Islet precursor cell (in vitro differentiated cells): ENCODE measurements at regions not wholly inside any gene's neighbourhood (a gene's known extent, or its start where the extent isn't known, plus 50 kb on each side); places are given as distances from the start of the nearest gene placed in this dataset.
"Not testable (repeated sequence)": the region's sequence is repeated elsewhere in the genome, so short reads cannot be mapped to it uniquely, and the experiment has no call there.

ENCODE experiments used
- DNase-seq: peaks from one replicate; pipeline ENCODE4 v3.0.0-alpha.2; 2018

DNA sequence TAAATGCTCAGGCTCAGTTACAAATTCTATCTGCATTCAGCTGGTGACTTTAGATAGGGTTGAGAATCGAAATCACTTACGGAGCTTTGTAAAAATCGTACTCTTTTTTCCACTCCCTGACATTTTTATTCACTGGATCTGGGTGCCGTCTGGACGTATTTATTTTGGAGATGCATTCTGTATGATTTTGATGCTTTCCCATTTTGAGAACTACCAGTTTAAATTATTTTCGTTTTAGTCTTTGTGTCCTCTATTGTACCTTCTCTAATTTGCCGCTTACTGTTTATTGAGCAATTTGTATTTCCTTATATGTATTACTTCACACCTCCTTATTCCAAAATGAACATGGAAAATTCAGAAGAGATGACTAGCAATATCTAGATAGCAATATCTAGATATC lies 96.2 kb downstream of the FASLG start:
- no peak for DNase-seq

DNA sequence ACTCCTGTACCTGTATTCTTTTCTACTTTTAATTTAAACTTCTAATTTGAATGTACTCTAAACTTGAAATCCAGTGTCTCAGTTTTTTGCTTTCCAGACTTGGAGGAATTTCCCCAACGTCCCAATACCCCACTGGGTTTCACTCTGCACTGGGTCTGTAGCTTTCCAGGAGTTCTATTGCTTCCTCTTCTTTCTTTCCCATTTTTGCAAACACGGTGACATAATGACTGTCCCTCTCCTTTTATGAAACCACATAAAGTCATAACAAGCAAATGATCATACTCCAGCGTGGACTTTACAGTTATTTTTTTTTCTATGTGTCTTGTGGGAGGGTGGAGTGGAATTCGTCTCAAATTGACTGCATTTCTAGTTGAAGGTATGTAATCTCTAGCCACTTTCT lies 97.1 kb downstream of the FASLG start:
- DNase-seq, result no peak

GRCh38 chr1:172758259-172758658 lies 99.4 kb downstream of the FASLG start:
- no peak for DNase-seq

DNA sequence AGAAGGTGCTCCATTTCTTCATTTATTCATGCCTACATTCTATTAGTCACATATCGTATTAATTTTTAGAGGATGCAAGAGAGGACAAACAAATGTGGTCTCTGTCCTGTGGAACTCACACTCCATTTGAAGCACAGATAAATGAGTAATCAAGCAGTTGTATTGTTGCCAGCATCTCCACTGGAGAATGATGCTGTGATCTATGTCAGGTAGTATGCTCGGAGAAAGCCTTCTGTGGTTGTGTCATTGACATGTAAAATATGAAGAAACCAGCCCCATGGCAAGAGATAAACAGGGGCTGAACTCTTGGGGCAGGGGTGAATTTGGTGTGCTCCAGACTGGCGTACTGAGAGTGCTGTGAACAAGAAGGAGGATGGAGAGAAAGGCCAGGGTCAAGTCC lies 101.2 kb downstream of the FASLG start:
- no peak for DNase-seq

DNA sequence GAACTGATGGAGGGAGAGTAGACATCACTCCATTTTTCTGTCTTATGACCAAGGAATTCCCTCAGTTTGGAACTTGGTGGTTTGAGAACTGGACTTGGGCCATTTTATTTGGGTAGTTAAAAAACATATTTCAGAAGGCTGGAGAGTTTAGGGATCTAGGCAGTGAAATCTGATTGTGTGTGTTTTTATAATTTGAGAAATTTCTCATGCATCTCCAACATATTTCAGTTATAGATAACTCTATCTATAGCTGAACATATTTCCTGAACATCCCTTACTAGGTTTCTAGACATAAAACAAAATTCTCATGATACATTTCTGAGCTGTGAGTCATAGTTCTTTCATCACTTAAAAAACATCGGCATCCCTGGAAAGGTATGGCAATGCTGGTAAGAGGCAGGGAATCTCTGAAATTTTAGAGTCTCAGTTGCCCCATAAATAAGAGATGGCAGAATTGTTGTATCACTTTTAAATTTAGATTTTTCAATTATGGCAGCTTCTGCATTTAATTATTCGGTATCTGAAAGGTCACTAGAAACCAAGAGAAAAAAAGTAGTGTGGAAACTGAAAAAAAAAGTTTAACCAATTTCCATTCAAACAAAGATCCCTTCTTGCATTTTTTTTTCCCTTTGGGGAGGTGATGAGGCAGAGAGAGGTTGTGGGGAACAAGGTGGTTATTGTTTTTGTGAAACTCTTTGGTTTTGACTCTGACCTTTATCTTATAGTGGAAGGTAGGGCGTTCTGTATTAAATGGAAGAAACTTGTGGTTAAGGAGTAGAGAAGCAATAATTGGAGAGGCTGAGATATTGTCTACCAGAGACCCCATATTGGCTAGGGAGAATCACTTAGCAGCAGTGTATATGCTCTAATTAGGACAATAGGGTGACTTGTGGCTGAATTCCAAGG lies 102.9 kb downstream of the FASLG start:
- DNase-seq, result no peak

GRCh38 chr1:172763057-172763456 lies 104.2 kb downstream of the FASLG start:
- no peak for DNase-seq

DNA sequence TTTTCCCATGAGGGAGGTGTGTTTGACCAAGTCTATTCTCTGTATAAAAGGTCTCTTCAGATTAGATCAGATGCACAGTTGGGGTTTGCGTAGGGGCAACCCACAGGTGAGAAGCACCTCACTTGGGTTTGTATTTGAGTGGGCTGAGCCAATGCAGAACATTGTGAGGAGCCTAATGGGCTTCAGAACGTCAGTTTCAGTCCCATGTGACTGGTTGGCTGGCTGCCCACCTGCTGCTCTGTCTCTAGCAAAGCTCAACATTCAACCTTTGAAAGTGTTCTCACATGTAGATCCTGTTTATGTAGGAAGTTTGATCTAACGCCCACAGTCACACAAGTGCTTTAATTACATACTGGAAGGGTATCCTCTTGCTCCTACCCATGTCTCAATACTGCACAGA lies 105.5 kb downstream of the FASLG start:
- DNase-seq, result no peak

GRCh38 chr1:172766462-172766861 lies 107.6 kb downstream of the FASLG start:
- DNase-seq, result no peak

DNA sequence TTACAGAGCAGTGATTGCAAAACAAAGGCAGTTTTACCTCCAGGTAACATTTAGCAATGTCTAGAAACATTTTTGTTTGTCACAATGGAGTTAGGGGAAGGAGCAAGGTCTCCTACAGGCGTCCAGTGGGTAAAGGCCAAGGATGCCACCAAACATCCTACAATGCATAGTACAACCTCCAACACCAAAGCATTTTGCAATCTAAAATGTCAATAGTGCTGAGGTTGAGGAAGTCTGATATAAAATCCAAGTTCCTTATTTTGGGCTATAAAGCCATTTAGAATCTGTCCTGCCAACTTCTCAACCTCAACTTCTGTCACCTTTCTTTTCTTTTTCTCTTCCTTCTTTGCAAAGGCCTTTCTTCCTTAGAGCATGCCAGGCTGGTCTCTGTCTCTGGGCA lies 111.2 kb downstream of the FASLG start:
- no peak for DNase-seq

GRCh38 chr1:172774561-172774960 lies 115.7 kb downstream of the FASLG start:
- DNase-seq, result no peak

- no peak for DNase-seq
Measured at GRCh38 chr1:172775606-172776005, 116.7 kb downstream of the FASLG start.

DNA sequence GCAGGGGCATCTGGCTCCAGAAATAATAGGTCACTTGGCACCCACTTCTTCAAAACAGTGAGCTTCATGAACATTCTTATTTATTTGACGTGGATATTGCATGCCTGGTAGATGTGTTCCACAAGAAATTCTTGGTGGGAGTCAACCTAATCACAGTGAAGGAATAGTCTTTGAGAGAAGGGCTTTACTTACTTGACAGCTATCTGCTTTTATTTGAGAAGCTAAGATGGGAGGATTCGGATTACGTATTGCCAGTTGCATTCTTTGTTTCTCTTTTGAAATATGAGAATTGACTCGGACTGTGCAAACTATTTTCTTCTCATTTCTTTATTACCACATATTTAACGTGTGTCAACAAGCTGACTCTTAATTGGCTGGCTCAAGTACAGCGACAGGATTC lies 117.2 kb downstream of the FASLG start:
- no peak for DNase-seq

DNA sequence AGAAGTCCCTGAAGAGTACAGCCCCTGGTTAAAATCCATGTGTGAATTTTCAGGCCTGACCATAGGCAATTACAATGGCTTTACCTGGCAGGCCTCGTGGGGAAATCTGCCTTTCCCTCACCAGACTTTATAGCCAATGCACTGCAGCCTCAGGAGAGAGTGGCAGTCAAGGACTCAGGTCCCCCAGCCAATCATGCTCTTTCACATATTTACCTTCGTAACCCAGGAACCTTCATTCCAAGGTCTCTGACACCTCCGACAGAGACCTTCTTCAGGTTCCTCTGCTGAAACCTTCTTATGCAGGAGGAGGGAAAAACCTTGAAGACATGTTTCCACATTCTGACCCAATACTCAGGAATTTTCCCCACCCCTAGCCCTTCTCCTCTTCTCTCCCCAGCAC lies 118.9 kb downstream of the FASLG start:
- no peak for DNase-seq

DNA sequence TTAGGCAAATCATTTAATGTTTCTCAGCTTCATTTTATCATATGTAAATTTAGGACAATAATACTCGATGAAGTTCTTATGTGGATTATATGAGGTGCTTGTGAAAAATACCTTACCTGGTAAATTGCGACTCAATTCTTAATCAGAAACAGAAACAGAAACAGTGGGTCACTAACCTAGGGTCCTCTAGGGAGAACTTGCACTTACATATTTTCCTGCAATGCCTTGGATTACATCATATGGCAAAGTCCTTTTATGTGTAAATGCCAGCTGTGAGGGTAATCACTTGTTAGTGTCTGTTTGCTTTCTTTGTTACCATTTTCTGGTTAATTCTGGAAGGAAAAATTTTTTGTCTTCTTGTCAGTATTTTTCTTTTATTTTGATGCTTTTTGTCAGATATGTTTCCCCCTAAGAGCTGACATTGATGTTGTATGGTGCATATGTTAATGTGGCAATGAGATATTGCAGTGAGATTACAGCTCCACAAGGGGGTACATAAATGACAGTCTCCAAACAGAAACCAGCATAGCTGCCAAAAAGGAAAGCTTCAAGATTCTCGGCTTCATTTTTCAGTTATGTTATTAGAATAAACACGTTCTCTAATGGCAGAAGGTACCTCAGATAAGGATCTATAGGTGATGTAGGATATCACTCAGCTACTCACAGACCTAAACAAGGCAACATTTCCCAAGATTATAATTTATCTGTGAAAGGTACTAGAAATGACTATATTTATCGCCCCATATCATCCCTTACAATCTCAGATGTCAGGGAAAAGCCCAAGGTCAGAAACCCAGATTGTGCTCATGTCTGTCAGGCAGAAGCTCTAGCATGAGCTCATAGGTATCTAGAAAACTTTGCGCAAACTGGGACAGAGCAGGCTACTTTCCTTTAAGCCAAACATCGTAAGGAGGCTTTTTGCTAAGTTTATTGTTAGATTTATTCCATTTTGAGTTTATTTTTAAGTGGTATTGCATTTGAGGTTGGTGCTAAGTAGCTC lies 119.9 kb downstream of the FASLG start:
- DNase-seq, result no peak

DNA sequence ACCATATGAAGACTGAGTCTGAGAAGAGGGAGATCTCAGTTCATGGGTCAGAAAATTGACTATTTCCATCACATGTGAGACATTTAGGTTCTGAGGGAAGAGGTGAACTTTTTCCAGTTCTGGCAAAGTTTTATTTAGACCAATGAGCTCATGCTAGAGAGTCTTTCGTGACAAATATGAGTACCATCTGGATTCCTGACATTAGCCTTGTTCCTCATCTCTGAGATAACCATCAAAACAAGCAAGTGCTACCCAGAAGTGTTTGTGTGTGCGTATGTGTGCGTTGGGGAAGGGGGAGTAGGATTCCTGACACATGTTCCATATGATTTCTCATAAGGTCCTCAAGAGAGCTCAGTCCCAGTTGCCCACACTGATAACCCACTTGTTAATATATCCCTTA lies 120.6 kb downstream of the FASLG start:
- no peak for DNase-seq

- no peak for DNase-seq
Measured at GRCh38 chr1:172781513-172782140, 122.7 kb downstream of the FASLG start.

DNA sequence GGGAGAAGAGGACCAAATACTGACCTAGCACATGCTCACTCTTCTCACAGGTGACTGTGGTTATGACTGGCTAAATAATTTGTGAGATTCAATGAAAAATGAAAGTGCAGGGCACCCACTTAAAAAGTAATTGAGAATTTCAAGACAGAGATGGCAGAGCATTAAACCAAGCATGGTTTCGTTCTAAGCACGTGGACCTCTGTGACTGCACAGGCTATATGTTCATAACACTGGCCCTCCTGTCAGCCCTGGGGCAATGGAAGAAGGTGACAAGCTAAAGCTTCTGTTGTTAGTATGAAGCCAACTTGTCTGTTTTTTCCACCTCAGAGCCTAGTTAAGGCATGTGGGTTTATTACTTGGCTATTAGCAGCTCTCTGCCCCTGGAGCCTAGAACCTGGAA lies 130.9 kb downstream of the FASLG start:
- DNase-seq, result no peak

GRCh38 chr1:172790245-172790644 lies 131.3 kb downstream of the FASLG start:
- DNase-seq, result no peak

- DNase-seq, result no peak
Measured at GRCh38 chr1:172793823-172794222, 134.9 kb downstream of the FASLG start.

- no peak for DNase-seq
Measured at GRCh38 chr1:172795741-172796140, 136.8 kb downstream of the FASLG start.

GRCh38 chr1:172799804-172800203 lies 140.9 kb downstream of the FASLG start:
- not testable (repeated sequence) for DNase-seq

GRCh38 chr1:172801771-172802322 lies 142.9 kb downstream of the FASLG start:
- DNase-seq, result no peak

DNA sequence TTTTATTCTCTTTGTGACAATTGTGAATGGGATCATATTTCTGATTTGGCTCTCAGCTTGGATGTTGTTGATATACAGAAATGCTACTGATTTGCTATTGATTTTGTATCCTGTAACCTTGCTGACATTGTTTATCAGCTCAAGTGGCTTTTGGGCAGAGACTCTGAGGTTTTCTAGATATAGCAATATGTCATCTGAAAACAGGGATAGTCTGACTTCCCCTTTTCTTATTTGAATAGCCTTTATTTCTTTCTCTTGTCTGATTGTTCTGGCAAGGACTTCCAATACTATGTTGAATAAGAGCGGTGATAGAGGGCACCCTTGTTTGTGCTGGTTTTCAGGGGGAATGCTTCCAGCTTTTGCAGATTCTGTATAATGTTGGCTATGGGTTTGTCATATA lies 150.8 kb downstream of the FASLG start:
- DNase-seq, result no peak
